ENCODE measurements at regions not wholly inside any gene's neighbourhood (a gene's known extent, or its start where the extent isn't known, plus 50 kb on each side); places are given as distances from the start of the nearest gene placed in this dataset.

DNA sequence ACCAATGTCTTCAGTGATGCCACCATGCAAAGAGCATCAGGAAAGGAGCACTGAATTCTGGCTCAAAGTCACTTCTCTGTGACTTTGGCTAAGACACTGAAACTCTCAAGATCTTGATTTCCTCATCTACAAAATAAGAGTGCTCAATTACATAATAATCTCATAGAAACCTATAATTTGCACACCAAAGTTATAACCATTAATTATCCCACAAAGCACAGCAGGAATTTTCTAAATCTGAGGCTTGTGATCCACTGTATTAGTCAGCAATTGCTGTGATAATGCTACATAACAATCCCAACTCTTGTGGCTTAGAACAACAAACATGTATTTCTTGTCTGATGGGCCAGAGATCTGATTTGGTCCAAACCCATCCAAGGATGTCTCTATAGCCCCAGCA is 108.7 kb downstream of the PSMG1 start:
- TF ChIP-seq, protein P1, sequence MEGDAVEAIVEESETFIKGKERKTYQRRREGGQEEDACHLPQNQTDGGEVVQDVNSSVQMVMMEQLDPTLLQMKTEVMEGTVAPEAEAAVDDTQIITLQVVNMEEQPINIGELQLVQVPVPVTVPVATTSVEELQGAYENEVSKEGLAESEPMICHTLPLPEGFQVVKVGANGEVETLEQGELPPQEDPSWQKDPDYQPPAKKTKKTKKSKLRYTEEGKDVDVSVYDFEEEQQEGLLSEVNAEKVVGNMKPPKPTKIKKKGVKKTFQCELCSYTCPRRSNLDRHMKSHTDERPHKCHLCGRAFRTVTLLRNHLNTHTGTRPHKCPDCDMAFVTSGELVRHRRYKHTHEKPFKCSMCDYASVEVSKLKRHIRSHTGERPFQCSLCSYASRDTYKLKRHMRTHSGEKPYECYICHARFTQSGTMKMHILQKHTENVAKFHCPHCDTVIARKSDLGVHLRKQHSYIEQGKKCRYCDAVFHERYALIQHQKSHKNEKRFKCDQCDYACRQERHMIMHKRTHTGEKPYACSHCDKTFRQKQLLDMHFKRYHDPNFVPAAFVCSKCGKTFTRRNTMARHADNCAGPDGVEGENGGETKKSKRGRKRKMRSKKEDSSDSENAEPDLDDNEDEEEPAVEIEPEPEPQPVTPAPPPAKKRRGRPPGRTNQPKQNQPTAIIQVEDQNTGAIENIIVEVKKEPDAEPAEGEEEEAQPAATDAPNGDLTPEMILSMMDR (conservative IDR thresholded peaks at IDR 0.05; ENCODE audit: low read depth, low read length), result no peak
- no peak for TF ChIP-seq EZH2 (IDR thresholded peaks at IDR 0.05; ENCODE audit: low read length, unreplicated experiment)
